WTC11 (cell line): ENCODE measurements at regions not wholly inside any gene's neighbourhood (a gene's known extent, or its start where the extent isn't known, plus 50 kb on each side); places are given as distances from the start of the nearest gene placed in this dataset.
"Not testable (repeated sequence)": the region's sequence is repeated elsewhere in the genome, so short reads cannot be mapped to it uniquely, and the experiment has no call there.

ENCODE experiments used
- ETV6 ChIP-seq: sonication (generic); formaldehyde crosslinking; IDR thresholded peaks from 2 replicates; pipeline ENCODE4 v1.8.1; 2022; ENCODE audit warnings: mild to moderate bottlenecking, missing genetic modification reagents
- HMGA2 ChIP-seq: fragments of 250-450 bp; sonication (Bioruptor Pico); IDR thresholded peaks from 2 replicates; pipeline ENCODE4 v1.4.0; 2021; ENCODE audit warnings: mild to moderate bottlenecking, moderate library complexity
- SMAD4 ChIP-seq: sonication (generic); formaldehyde crosslinking; IDR thresholded peaks from 2 replicates; pipeline ENCODE4 v1.8.0; 2022; ENCODE audit warnings: mild to moderate bottlenecking, missing genetic modification reagents
- TF ChIP-seq, protein P1 (sequence below): fragments of 200-600 bp; IDR thresholded peaks from 2 replicates; pipeline ENCODE4 v1.8.0; 2022; ENCODE audit warnings: antibody characterized with exemption

DNA sequence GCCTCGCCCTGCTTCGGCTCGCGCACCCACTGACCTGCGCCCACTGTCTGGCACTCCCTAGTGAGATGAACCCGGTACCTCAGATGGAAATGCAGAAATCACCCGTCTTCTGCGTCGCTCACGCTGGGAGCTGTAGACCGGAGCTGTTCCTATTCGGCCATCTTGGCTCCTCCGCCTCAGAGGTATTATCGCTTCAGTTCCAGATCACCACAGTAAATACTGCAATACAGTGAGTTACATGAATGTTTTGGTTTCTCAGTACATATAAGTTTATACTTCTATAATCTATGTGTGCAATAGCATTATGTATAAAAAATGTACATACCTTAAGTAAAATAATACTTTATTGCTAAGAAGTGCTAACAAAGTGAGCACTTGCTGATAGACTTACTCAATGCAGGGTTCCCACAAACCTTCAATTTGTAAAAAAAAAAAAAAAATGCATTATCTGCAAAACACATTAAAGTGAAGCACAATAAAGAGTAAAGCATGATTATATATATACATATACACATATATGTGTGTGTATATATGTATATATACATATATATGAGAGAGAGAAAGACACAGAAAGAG lies 78.7 kb downstream of the KCNA5 start:
- not testable (repeated sequence) for TF ChIP-seq SMAD4 (CRISPR knock-in tag); ETV6; HMGA2
- TF ChIP-seq, protein P1, sequence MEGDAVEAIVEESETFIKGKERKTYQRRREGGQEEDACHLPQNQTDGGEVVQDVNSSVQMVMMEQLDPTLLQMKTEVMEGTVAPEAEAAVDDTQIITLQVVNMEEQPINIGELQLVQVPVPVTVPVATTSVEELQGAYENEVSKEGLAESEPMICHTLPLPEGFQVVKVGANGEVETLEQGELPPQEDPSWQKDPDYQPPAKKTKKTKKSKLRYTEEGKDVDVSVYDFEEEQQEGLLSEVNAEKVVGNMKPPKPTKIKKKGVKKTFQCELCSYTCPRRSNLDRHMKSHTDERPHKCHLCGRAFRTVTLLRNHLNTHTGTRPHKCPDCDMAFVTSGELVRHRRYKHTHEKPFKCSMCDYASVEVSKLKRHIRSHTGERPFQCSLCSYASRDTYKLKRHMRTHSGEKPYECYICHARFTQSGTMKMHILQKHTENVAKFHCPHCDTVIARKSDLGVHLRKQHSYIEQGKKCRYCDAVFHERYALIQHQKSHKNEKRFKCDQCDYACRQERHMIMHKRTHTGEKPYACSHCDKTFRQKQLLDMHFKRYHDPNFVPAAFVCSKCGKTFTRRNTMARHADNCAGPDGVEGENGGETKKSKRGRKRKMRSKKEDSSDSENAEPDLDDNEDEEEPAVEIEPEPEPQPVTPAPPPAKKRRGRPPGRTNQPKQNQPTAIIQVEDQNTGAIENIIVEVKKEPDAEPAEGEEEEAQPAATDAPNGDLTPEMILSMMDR = not testable (repeated sequence)
